Hepatocyte (in vitro differentiated cells): ENCODE measurements at regions not wholly inside any gene's neighbourhood (a gene's known extent, or its start where the extent isn't known, plus 50 kb on each side); places are given as distances from the start of the nearest gene placed in this dataset.

ENCODE experiments used
- DNase-seq: peaks from one replicate; pipeline ENCODE4 v3.0.0-alpha.2; 2016; ENCODE audit warnings: low spot score
- H2AFZ ChIP-seq: fragments of 200-600 bp; sonication (generic); 2 replicates; pipeline ENCODE4 v1.6.0; 2016; ENCODE audit warnings: antibody characterized with exemption, mild to moderate bottlenecking
- H3K27ac ChIP-seq: fragments of 200-600 bp; sonication (generic); 2 replicates; pipeline ENCODE4 v1.5.1; 2016; ENCODE audit warnings: mild to moderate bottlenecking
- H3K27me3 ChIP-seq: fragments of 200-600 bp; sonication (generic); 2 replicates; pipeline ENCODE4 v1.6.1; 2016
- H3K36me3 ChIP-seq: fragments of 200-600 bp; sonication (generic); replicated peaks from 2 replicates; pipeline ENCODE4 v1.5.1; 2016; ENCODE audit warnings: low read depth; ENCODE audit not compliant: insufficient read depth
- H3K4me1 ChIP-seq: fragments of 200-600 bp; sonication (generic); 2 replicates; pipeline ENCODE4 v1.5.1; 2016; ENCODE audit warnings: mild to moderate bottlenecking, moderate library complexity; ENCODE audit not compliant: insufficient read depth
- H3K4me2 ChIP-seq: fragments of 200-600 bp; sonication (generic); 2 replicates; pipeline ENCODE4 v1.6.0; 2016
- H3K4me3 ChIP-seq: fragments of 200-600 bp; sonication (generic); 2 replicates; pipeline ENCODE4 v1.5.1; 2016; ENCODE audit warnings: mild to moderate bottlenecking
- H3K79me2 ChIP-seq: fragments of 200-600 bp; sonication (generic); 2 replicates; pipeline ENCODE4 v1.6.0; 2017; ENCODE audit warnings: mild to moderate bottlenecking
- H3K9me2 ChIP-seq: fragments of 200-600 bp; sonication (generic); replicated peaks from 2 replicates; pipeline ENCODE4 v1.6.0; 2017; ENCODE audit warnings: mild to moderate bottlenecking; ENCODE audit not compliant: insufficient read depth
- H3K9me3 ChIP-seq: fragments of 200-600 bp; sonication (generic); 2 replicates; pipeline ENCODE4 v1.5.1; 2016; ENCODE audit warnings: low read depth, mild to moderate bottlenecking
- H4K20me1 ChIP-seq: fragments of 200-600 bp; sonication (generic); 2 replicates; pipeline ENCODE4 v1.6.0; 2016; ENCODE audit warnings: mild to moderate bottlenecking; ENCODE audit not compliant: insufficient read depth, poor library complexity, severe bottlenecking
- CTCF ChIP-seq: fragments of 200-600 bp; sonication (generic); IDR thresholded peaks from 2 replicates; pipeline ENCODE4 v1.5.1; 2016; ENCODE audit warnings: antibody characterized with exemption, mild to moderate bottlenecking; ENCODE audit not compliant: poor library complexity
- EZH2 ChIP-seq: fragments of 200-600 bp; sonication (generic); IDR thresholded peaks from 2 replicates; pipeline ENCODE4 v1.6.1; 2016; ENCODE audit warnings: antibody characterized with exemption, mild to moderate bottlenecking, borderline replicate concordance
- EZH2phosphoT487 ChIP-seq: fragments of 200-600 bp; sonication (generic); IDR thresholded peaks from one replicate; pipeline ENCODE4 v1.6.1; 2018; ENCODE audit warnings: antibody characterized with exemption, mild to moderate bottlenecking, low read depth, moderate library complexity; ENCODE audit not compliant: unreplicated experiment, severe bottlenecking
- WGBS: methylation state at CpG from one replicate; pipeline ENCODE4 v1.1.6; 2016; ENCODE audit warnings: low lambda C conversion rate; ENCODE audit errors: missing lambda C conversion rate; 5-methylcytosine and 5-hydroxymethylcytosine counted together

GRCh38 chr3:96236522-96236921 is 577.9 kb upstream of the EPHA6 start:
- peak; percentile 8 for DNase-seq
- no peak overlapping the region for H2AFZ ChIP-seq
- no peaks in the 10 kb centered on the region for H3K9me2 ChIP-seq
- H3K4me3 ChIP-seq: no peak overlapping the region
- no peaks in the 10 kb centered on the region for H4K20me1 ChIP-seq
- 60% methylated on average over 2 of the region's 2 CpGs for WGBS
- H3K36me3 ChIP-seq: no peaks in the 10 kb centered on the region
- H3K9me3 ChIP-seq: no peaks in the 10 kb centered on the region
- H3K27me3 ChIP-seq: no peaks in the 10 kb centered on the region
- H3K27ac ChIP-seq: no peak overlapping the region
- H3K4me1 ChIP-seq: no peaks in the 10 kb centered on the region
- H3K4me2 ChIP-seq: no peak overlapping the region
- no peak for TF ChIP-seq EZH2phosphoT487
- no peak for TF ChIP-seq CTCF
- no peak for TF ChIP-seq EZH2
- no peaks in the 10 kb centered on the region for H3K79me2 ChIP-seq

- Histone ChIP-seq H3K9me3 (no peaks in the 10 kb centered on the region), H3K9me2 (no peaks in the 10 kb centered on the region), H3K27me3 (no peaks in the 10 kb centered on the region), H3K27ac (no peak overlapping the region), H2AFZ (no peak overlapping the region), H3K4me3 (no peak overlapping the region), H4K20me1 (no peaks in the 10 kb centered on the region), H3K79me2 (no peaks in the 10 kb centered on the region), H3K36me3 (no peaks in the 10 kb centered on the region), H3K4me1 (no peaks in the 10 kb centered on the region), H3K4me2 (no peak overlapping the region)
- no peak for DNase-seq
- no peak for TF ChIP-seq EZH2phosphoT487
- no peak for TF ChIP-seq CTCF
- TF ChIP-seq EZH2: no peak
Measured at GRCh38 chr3:96259299-96259698, 555.1 kb upstream of the EPHA6 start.

DNA sequence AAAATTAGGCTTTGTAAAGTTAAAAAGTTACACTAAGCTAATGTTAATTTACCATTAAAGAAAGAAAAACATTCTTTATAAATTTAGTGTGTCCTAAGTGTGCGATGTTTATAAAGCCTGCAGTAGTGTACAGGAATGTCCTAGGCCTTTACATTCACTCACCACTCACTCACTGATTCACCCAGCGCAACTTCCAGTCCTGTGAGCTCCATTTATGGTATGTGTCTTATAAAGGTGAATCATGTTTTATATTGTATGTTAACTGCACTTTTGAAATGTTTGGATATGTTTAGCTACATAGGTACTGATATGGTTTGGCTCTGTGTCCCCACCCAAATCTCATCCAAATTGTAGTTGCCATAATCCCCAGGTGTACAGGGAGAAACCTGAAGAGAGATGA is 549.7 kb upstream of the EPHA6 start:
- Histone ChIP-seq H4K20me1 (no peaks in the 10 kb centered on the region), H3K9me3 (no peaks in the 10 kb centered on the region), H3K9me2 (no peaks in the 10 kb centered on the region), H3K4me3 (no peak overlapping the region), H3K4me1 (no peaks in the 10 kb centered on the region), H3K27ac (no peak overlapping the region), H2AFZ (no peak overlapping the region), H3K79me2 (no peaks in the 10 kb centered on the region), H3K27me3 (no peaks in the 10 kb centered on the region), H3K36me3 (no peaks in the 10 kb centered on the region), H3K4me2 (no peak overlapping the region)
- DNase-seq: no peak
- TF ChIP-seq EZH2phosphoT487 (no peak), CTCF (no peak), EZH2 (no peak)
- WGBS: 96% methylated on average over 2 of the region's 2 CpGs
